H9 (cell line): ENCODE measurements at regions not wholly inside any gene's neighbourhood (a gene's known extent, or its start where the extent isn't known, plus 50 kb on each side); places are given as distances from the start of the nearest gene placed in this dataset.

ENCODE experiments used
- DNase-seq: peaks from one replicate; pipeline ENCODE4 v3.0.0-alpha.2; 2017
- H2AFZ ChIP-seq: one replicate; pipeline ENCODE4 v1.6.1; 2013; ENCODE audit warnings: mild to moderate bottlenecking, low read length, control low read depth, moderate library complexity
- H2AK5ac ChIP-seq: 2 replicates; pipeline ENCODE4 v1.6.1; 2013; ENCODE audit warnings: low read length, control low read depth, mixed read lengths; ENCODE audit not compliant: insufficient read length
- H2BK120ac ChIP-seq: one replicate; pipeline ENCODE4 v1.6.1; 2013; ENCODE audit warnings: low read depth, mild to moderate bottlenecking, low read length, control low read depth, inconsistent platforms; ENCODE audit not compliant: poor library complexity, severe bottlenecking
- H2BK12ac ChIP-seq: 2 replicates; pipeline ENCODE4 v1.6.1; 2013; ENCODE audit warnings: low read length, control low read depth, mixed read lengths, low read depth; ENCODE audit not compliant: insufficient read length
- H2BK15ac ChIP-seq: 2 replicates; pipeline ENCODE4 v1.6.1; 2013; ENCODE audit warnings: low read depth, low read length, control low read depth
- H2BK20ac ChIP-seq: one replicate; pipeline ENCODE4 v1.6.1; 2013; ENCODE audit warnings: low read depth, mild to moderate bottlenecking, low read length, control low read depth, inconsistent platforms; ENCODE audit not compliant: poor library complexity, severe bottlenecking
- H2BK5ac ChIP-seq: 2 replicates; pipeline ENCODE4 v1.6.1; 2013; ENCODE audit warnings: low read length, control low read depth, mixed read lengths; ENCODE audit not compliant: insufficient read length
- H3K14ac ChIP-seq: 2 replicates; pipeline ENCODE4 v1.6.1; 2013; ENCODE audit warnings: low read length, control low read depth; ENCODE audit not compliant: insufficient read depth
- H3K18ac ChIP-seq: 2 replicates; pipeline ENCODE4 v1.6.1; 2013; ENCODE audit warnings: low read depth, mild to moderate bottlenecking, mixed read lengths, low read length, control low read depth; ENCODE audit not compliant: insufficient read length
- H3K23ac ChIP-seq: 2 replicates; pipeline ENCODE4 v1.6.1; 2013; ENCODE audit warnings: low read length, control low read depth, mixed read lengths, low read depth; ENCODE audit not compliant: insufficient read length
- H3K23me2 ChIP-seq: 2 replicates; pipeline ENCODE4 v1.6.1; 2013; ENCODE audit warnings: low read depth, mild to moderate bottlenecking, mixed read lengths, low read length, control low read depth; ENCODE audit not compliant: insufficient read length, poor library complexity, severe bottlenecking
- H3K27ac ChIP-seq: 2 replicates; pipeline ENCODE4 v1.5.1; 2013; ENCODE audit warnings: low read length, control low read depth, mixed read lengths, low read depth; ENCODE audit not compliant: insufficient read length
- H3K27me3 ChIP-seq: 2 replicates; pipeline ENCODE4 v1.6.1; 2013; ENCODE audit warnings: low read length, control low read depth, inconsistent platforms; ENCODE audit not compliant: insufficient read depth
- H3K4ac ChIP-seq: 2 replicates; pipeline ENCODE4 v1.6.1; 2013; ENCODE audit warnings: low read depth, mild to moderate bottlenecking, control low read depth, inconsistent platforms, low read length, moderate library complexity
- H3K4me1 ChIP-seq: 2 replicates; pipeline ENCODE4 v1.6.1; 2013; ENCODE audit warnings: low read length, control low read depth, inconsistent platforms; ENCODE audit not compliant: insufficient read depth
- H3K4me2 ChIP-seq: 2 replicates; pipeline ENCODE4 v1.6.1; 2013; ENCODE audit warnings: low read length, control low read depth, mixed read lengths; ENCODE audit not compliant: insufficient read length, insufficient read depth
- H3K56ac ChIP-seq: 2 replicates; pipeline ENCODE4 v1.6.1; 2013; ENCODE audit warnings: low read depth, mild to moderate bottlenecking, mixed read lengths, low read length, control low read depth; ENCODE audit not compliant: insufficient read length
- H3K79me1 ChIP-seq: 2 replicates; pipeline ENCODE4 v1.6.1; 2013; ENCODE audit warnings: low read depth, mild to moderate bottlenecking, moderate library complexity, low read length, control low read depth, inconsistent platforms; ENCODE audit not compliant: insufficient read depth, poor library complexity, severe bottlenecking
- H3K79me2 ChIP-seq: 2 replicates; pipeline ENCODE4 v1.6.1; 2013; ENCODE audit warnings: low read length, control low read depth, inconsistent platforms; ENCODE audit not compliant: insufficient read depth
- H3K9ac ChIP-seq: 2 replicates; pipeline ENCODE4 v1.6.1; 2013; ENCODE audit warnings: low read length, control low read depth, mixed read lengths; ENCODE audit not compliant: insufficient read length; ENCODE audit errors: extremely low read depth
- H3K9me3 ChIP-seq: one replicate; pipeline ENCODE4 v1.6.1; 2013; ENCODE audit warnings: low read depth, low read length, inconsistent platforms; ENCODE audit not compliant: control insufficient read depth
- H3T11ph ChIP-seq: one replicate; pipeline ENCODE4 v1.6.1; 2013; ENCODE audit warnings: mild to moderate bottlenecking, low read length, control low read depth, inconsistent platforms
- H4K20me1 ChIP-seq: one replicate; pipeline ENCODE4 v1.6.1; 2013; ENCODE audit not compliant: control insufficient read depth, insufficient read length, insufficient read depth
- H4K5ac ChIP-seq: 2 replicates; pipeline ENCODE4 v1.6.1; 2013; ENCODE audit warnings: low read depth, mild to moderate bottlenecking, mixed read lengths, low read length, control low read depth; ENCODE audit not compliant: insufficient read length
- H4K8ac ChIP-seq: replicated peaks from 2 replicates; pipeline ENCODE4 v1.6.1; 2013; ENCODE audit warnings: low read length, control low read depth, mixed read lengths, low read depth; ENCODE audit not compliant: insufficient read length
- H4K91ac ChIP-seq: 2 replicates; pipeline ENCODE4 v1.6.1; 2013; ENCODE audit warnings: low read depth, mild to moderate bottlenecking, moderate library complexity, mixed read lengths, low read length, control low read depth; ENCODE audit not compliant: insufficient read length
- H3K27ac Mint-ChIP-seq, 3 experiments: 2 replicates in 2 of 3; 3 replicates in 1 of 3; pipeline ENCODE4 v1.8.0; 2020 to 2021; ENCODE audit warnings: mixed read lengths in 3 of 3, mild to moderate bottlenecking in 1 of 3, moderate library complexity in 1 of 3
- H3K27me3 Mint-ChIP-seq: 2 replicates; pipeline ENCODE4 v1.8.0; 2021; ENCODE audit warnings: low read depth, mild to moderate bottlenecking, moderate library complexity, mixed read lengths
- H3K36me3 Mint-ChIP-seq, 3 experiments: 2 replicates in 2 of 3; 3 replicates in 1 of 3; pipeline ENCODE4 v1.8.0; 2020 to 2021; ENCODE audit warnings: low read depth in 3 of 3, mixed read lengths in 3 of 3; ENCODE audit not compliant: insufficient read depth in 1 of 3
- H3K4me1 Mint-ChIP-seq, 2 experiments: 2 replicates each; pipeline ENCODE4 v1.8.0; 2020; ENCODE audit warnings: mixed read lengths in 2 of 2
- H3K4me3 Mint-ChIP-seq, 2 experiments: 2 replicates in 1 of 2; 3 replicates in 1 of 2; pipeline ENCODE4 v1.8.0; 2020 to 2021; ENCODE audit warnings: mild to moderate bottlenecking in 2 of 2, mixed read lengths in 2 of 2, moderate library complexity in 1 of 2
- H3K9me3 Mint-ChIP-seq, 2 experiments: 2 replicates in 1 of 2; 3 replicates in 1 of 2; pipeline ENCODE4 v1.8.0; 2020; ENCODE audit warnings: mild to moderate bottlenecking in 2 of 2, mixed read lengths in 2 of 2, moderate library complexity in 1 of 2
- CTCF ChIP-seq: fragments of 200-600 bp; sonication (generic); conservative IDR thresholded peaks from 3 replicates; pipeline ENCODE4 v1.8.0; 2021; ENCODE audit warnings: antibody characterized with exemption, mild to moderate bottlenecking
- WGBS: extraction: QIAGEN DNeasy Blood & Tissue Kit; methylation state at CpG from one replicate; pipeline ENCODE4 v1.1.7; 2013; ENCODE audit warnings: missing lambda C conversion rate, low lambda C conversion rate, mixed read lengths; ENCODE audit not compliant: insufficient read length; ENCODE audit errors: extremely low coverage; 5-methylcytosine and 5-hydroxymethylcytosine counted together

GRCh38 chr11:123302751-123303195 lies 107.7 kb upstream of the CLMP start:
- H2BK12ac ChIP-seq = no peak overlapping the region
- H3K4ac ChIP-seq = no peak overlapping the region
- no peak overlapping the region for H2AFZ ChIP-seq
- H3K4me1 ChIP-seq = peaks cover 1% of the 10 kb centered on the region; the same call in 1 of the 2 replicates
- H3K27ac Mint-ChIP-seq = no peak overlapping the region
- no peak overlapping the region for H3K4me2 ChIP-seq
- H3T11ph ChIP-seq = no peak overlapping the region
- H2BK20ac ChIP-seq = no peak overlapping the region
- H3K18ac ChIP-seq = no peak overlapping the region
- no peak overlapping the region; a peak in 1 of 5 replicates for H3K4me3 Mint-ChIP-seq
- no peak overlapping the region for H3K56ac ChIP-seq
- peaks cover 54% of the 10 kb centered on the region for H3K27me3 Mint-ChIP-seq
- H3K4me1 Mint-ChIP-seq = peaks cover 35 to 40% of the 10 kb centered on the region in 2 experiments
- TF ChIP-seq CTCF = no peak
- DNase-seq = no peak
- no peak overlapping the region for H3K27ac ChIP-seq
- no peaks in the 10 kb centered on the region for H3K36me3 Mint-ChIP-seq
- H3K23me2 ChIP-seq = peaks cover 6% of the 10 kb centered on the region
- H3K27me3 ChIP-seq = peaks cover 7% of the 10 kb centered on the region
- no peaks in the 10 kb centered on the region for H3K9me3 Mint-ChIP-seq
- no peaks in the 10 kb centered on the region for H3K9me3 ChIP-seq
- no CpG with 5 or more reads among the region's 8 CpGs for WGBS
- H2AK5ac ChIP-seq = no peak overlapping the region
- no peak overlapping the region for H4K8ac ChIP-seq
- no peak overlapping the region for H2BK5ac ChIP-seq
- H2BK120ac ChIP-seq = no peak overlapping the region
- H4K5ac ChIP-seq = no peak overlapping the region
- no peak overlapping the region for H3K9ac ChIP-seq
- H2BK15ac ChIP-seq = no peak overlapping the region
- no peak overlapping the region for H4K91ac ChIP-seq
- no peaks in the 10 kb centered on the region for H4K20me1 ChIP-seq
- no peaks in the 10 kb centered on the region for H3K79me1 ChIP-seq
- no peak overlapping the region for H3K23ac ChIP-seq
- no peak overlapping the region for H3K14ac ChIP-seq
- no peaks in the 10 kb centered on the region for H3K79me2 ChIP-seq
